Fibroblast of lung (primary cell): ENCODE measurements at regions not wholly inside any gene's neighbourhood (a gene's known extent, or its start where the extent isn't known, plus 50 kb on each side); places are given as distances from the start of the nearest gene placed in this dataset.

Source experiments
- DNase-seq, 2 donors: peaks; one replicate each; pipeline versions ENCODE4 v3.0.0 to v3.0.0-alpha.2; 2010; ENCODE audit warnings: low read depth in 2 of 2
- H2AFZ ChIP-seq: 2 replicates; pipeline ENCODE4 v1.5.1; 2012; ENCODE audit warnings: low read length, control low read depth, inconsistent platforms
- H3K27ac ChIP-seq: 2 replicates; pipeline ENCODE4 v1.5.1; 2011; ENCODE audit warnings: low read length, control low read depth; ENCODE audit not compliant: insufficient read depth
- H3K27me3 ChIP-seq: 2 replicates; pipeline ENCODE4 v1.5.1; 2011; ENCODE audit warnings: mild to moderate bottlenecking, low read length; ENCODE audit not compliant: control insufficient read depth, insufficient read depth
- H3K36me3 ChIP-seq: 2 replicates; pipeline ENCODE4 v1.5.1; 2011; ENCODE audit warnings: low read length; ENCODE audit not compliant: control insufficient read depth, insufficient read depth
- H3K4me1 ChIP-seq: 2 replicates; pipeline ENCODE4 v1.5.1; 2011; ENCODE audit warnings: low read length; ENCODE audit not compliant: control insufficient read depth, insufficient read depth; ENCODE audit errors: extremely low read depth
- H3K4me2 ChIP-seq: 2 replicates; pipeline ENCODE4 v1.5.1; 2011; ENCODE audit warnings: low read length, control low read depth; ENCODE audit not compliant: insufficient read depth; ENCODE audit errors: extremely low read depth
- H3K4me3 ChIP-seq, 4 experiments: fragments of 200-600 bp in 1 of 4; sonication (generic) in 1 of 4; replicated peaks in 1 of 4; 2 replicates each; pipeline ENCODE4 v1.5.1; 2011 to 2016; ENCODE audit warnings: low read length in 4 of 4, low read depth in 3 of 4, mild to moderate bottlenecking in 3 of 4, control low read depth in 2 of 4, inconsistent platforms in 1 of 4, mixed read lengths in 1 of 4; ENCODE audit not compliant: insufficient read depth in 1 of 4; ENCODE audit errors: control extremely low read depth in 1 of 4
- H3K79me2 ChIP-seq: 2 replicates; pipeline ENCODE4 v1.5.1; 2012; ENCODE audit warnings: mild to moderate bottlenecking, low read length, inconsistent platforms; ENCODE audit not compliant: control insufficient read depth, insufficient read depth
- H3K9ac ChIP-seq: 2 replicates; pipeline ENCODE4 v1.5.1; 2011; ENCODE audit warnings: mild to moderate bottlenecking, low read length, control low read depth; ENCODE audit not compliant: insufficient read depth
- H3K9me3 ChIP-seq: 2 replicates; pipeline ENCODE4 v1.5.1; 2012; ENCODE audit warnings: low read depth, low read length; ENCODE audit not compliant: control insufficient read depth, insufficient read depth
- H4K20me1 ChIP-seq: 2 replicates; pipeline ENCODE4 v1.5.1; 2011; ENCODE audit warnings: low read length; ENCODE audit not compliant: control insufficient read depth, insufficient read depth; ENCODE audit errors: extremely low read depth
- EZH2 ChIP-seq: IDR thresholded peaks from 2 replicates; pipeline ENCODE4 v1.5.1; 2012; ENCODE audit warnings: low read length, control low read depth, mild to moderate bottlenecking; ENCODE audit errors: missing control alignments
- TF ChIP-seq, protein P1 (sequence below), 2 donors: IDR thresholded peaks in 1 of 2; conservative IDR thresholded peaks in 1 of 2; 1 replicate in 1 of 2; 2 replicates in 1 of 2; pipeline ENCODE4 v1.5.1; 2011 to 2012; ENCODE audit warnings: low read length in 2 of 2, control low read depth in 1 of 2, inconsistent platforms in 1 of 2, low read depth in 1 of 2, mild to moderate bottlenecking in 1 of 2

DNA sequence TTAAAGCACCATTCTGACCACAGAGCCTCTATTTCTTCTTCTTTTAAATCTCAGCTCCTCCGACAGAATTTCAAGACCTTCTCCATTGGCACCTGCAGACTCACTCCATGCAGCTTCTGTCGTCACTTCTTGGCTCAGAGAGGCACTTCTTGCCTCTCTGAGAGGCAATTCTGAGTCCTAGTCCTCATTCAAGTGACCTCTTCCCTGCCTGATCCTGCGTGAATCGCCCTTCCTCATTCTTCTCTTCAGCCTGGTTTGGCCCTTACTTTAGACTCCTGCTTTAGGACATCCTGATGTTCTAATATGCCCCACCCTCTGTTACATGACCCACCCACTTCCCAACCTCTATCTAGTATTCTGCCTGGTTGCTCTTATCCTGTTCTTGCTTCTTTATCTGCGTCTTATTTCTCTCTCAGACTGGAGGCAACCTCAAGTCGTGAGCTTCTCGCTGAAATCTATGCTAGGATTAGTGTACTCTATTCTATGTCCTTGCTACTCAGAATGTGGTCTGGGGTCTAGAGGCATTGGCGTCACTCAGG is 55.6 kb upstream of the CISTR start:
- H3K9ac ChIP-seq: no peak overlapping the region
- no peak for DNase-seq
- H3K27me3 ChIP-seq: peaks cover 34% of the 10 kb centered on the region
- H3K4me3 ChIP-seq: no peak overlapping the region
- H2AFZ ChIP-seq: no peak overlapping the region
- H4K20me1 ChIP-seq: no peaks in the 10 kb centered on the region
- no peaks in the 10 kb centered on the region for H3K4me1 ChIP-seq
- H3K9me3 ChIP-seq: no peaks in the 10 kb centered on the region
- no peak overlapping the region for H3K27ac ChIP-seq
- no peak overlapping the region for H3K4me2 ChIP-seq
- no peaks in the 10 kb centered on the region for H3K36me3 ChIP-seq
- TF ChIP-seq EZH2: no peak
- TF ChIP-seq, protein P1, sequence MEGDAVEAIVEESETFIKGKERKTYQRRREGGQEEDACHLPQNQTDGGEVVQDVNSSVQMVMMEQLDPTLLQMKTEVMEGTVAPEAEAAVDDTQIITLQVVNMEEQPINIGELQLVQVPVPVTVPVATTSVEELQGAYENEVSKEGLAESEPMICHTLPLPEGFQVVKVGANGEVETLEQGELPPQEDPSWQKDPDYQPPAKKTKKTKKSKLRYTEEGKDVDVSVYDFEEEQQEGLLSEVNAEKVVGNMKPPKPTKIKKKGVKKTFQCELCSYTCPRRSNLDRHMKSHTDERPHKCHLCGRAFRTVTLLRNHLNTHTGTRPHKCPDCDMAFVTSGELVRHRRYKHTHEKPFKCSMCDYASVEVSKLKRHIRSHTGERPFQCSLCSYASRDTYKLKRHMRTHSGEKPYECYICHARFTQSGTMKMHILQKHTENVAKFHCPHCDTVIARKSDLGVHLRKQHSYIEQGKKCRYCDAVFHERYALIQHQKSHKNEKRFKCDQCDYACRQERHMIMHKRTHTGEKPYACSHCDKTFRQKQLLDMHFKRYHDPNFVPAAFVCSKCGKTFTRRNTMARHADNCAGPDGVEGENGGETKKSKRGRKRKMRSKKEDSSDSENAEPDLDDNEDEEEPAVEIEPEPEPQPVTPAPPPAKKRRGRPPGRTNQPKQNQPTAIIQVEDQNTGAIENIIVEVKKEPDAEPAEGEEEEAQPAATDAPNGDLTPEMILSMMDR (conservative IDR thresholded peaks at IDR 0.05 in 1 of 2, IDR thresholded peaks at IDR 0.05 in 1 of 2; ENCODE audit: low read depth in 1 of 2, low read length in 2 of 2): no peak
- no peaks in the 10 kb centered on the region for H3K79me2 ChIP-seq

DNA sequence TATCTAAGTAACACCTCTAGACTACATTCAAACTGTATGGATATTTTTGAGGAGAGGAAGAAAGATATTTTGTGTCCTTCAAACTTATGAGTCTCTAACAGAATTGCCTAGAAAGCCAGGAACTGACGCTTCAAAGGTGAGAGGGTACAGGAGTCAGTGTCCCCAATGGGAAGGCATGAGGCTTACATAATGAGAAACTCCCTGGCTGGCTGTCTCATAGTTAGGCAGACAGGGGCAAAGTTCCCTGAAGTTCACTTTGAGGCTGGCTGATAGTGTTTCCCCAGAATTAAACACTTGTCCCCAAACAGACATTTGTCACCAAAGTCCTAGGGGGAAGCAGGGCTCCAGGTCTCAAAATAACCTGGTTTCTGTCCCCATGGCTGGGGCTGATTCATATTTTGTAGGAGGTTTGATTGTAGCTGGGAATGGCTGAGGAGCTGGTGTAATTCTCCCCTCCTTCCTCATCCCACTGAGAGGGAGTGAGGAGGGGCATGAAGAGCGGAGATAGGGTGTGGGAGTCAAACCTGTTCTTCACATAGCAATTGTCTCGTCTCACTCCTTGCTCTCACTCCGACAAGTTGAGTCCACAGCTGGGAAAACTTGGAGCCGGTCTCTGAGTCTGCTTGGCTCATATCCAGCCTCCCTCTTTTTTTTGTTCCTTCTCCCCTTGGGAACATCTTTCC is 56.4 kb upstream of the CISTR start:
- Histone ChIP-seq H3K27ac (no peak overlapping the region), H3K36me3 (no peaks in the 10 kb centered on the region), H3K9me3 (no peaks in the 10 kb centered on the region), H3K4me1 (no peaks in the 10 kb centered on the region), H3K4me3 (no peak overlapping the region), H3K4me2 (no peak overlapping the region), H3K27me3 (peaks cover 34% of the 10 kb centered on the region), H3K79me2 (no peaks in the 10 kb centered on the region), H3K9ac (no peak overlapping the region), H2AFZ (no peak overlapping the region), H4K20me1 (no peaks in the 10 kb centered on the region)
- no peak for DNase-seq
- TF ChIP-seq EZH2: no peak
- TF ChIP-seq, protein P1 (conservative IDR thresholded peaks at IDR 0.05 in 1 of 2, IDR thresholded peaks at IDR 0.05 in 1 of 2; ENCODE audit: low read depth in 1 of 2, low read length in 2 of 2): no peak

DNA sequence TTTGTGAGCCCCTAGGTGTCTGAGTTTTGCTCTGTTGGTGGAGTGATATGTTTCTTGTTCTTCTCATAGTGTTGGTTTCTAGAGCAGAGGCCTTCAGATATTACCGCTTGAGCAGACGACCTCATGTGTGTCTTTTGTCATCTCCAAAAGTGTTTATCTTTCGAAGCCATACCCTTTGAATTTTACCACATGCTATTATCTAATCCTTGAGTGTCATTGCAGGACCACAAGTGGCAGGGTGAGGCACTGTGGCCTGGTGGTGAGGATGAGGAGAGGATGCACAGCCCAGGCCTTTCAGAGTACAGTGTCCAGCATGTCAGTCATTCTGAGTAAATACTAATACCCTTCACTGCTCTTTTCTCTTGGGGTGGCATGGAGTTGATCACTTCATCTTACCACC is 57.2 kb upstream of the CISTR start:
- Histone ChIP-seq H3K27ac (no peak overlapping the region), H3K9ac (no peak overlapping the region), H3K4me3 (no peak overlapping the region), H2AFZ (no peak overlapping the region), H4K20me1 (no peaks in the 10 kb centered on the region), H3K27me3 (peaks cover 33% of the 10 kb centered on the region), H3K4me2 (no peak overlapping the region), H3K4me1 (no peaks in the 10 kb centered on the region), H3K9me3 (no peaks in the 10 kb centered on the region), H3K79me2 (no peaks in the 10 kb centered on the region), H3K36me3 (no peaks in the 10 kb centered on the region)
- DNase-seq: no peak
- no peak for TF ChIP-seq EZH2
